A673 (cell line): ENCODE measurements at regions not wholly inside any gene's neighbourhood (a gene's known extent, or its start where the extent isn't known, plus 50 kb on each side); places are given as distances from the start of the nearest gene placed in this dataset.

Source experiments
- BruUV-seq: library from RNA; stranded (reverse); fragments of 400-500 nt; replicated peaks from 2 replicates; lab custom pipeline; 2021; lab: Mats Ljungman, UMichigan
- CTCF ChIA-PET: fragments of 300-600 bp; sonication (Branson Sonifier 250); formaldehyde crosslinking; loops from one replicate; lab custom pipeline; 2022; ENCODE audit warnings: antibody characterized with exemption; lab: Charles Lee
- POLR2A ChIA-PET: fragments of 300-600 bp; sonication (Branson Sonifier 250); formaldehyde crosslinking; loops from one replicate; lab custom pipeline; 2022; ENCODE audit warnings: antibody characterized with exemption; ENCODE audit not compliant: low non-redundant PET; lab: Charles Lee
- DNase-seq: peaks from one replicate; pipeline ENCODE4 v3.0.0-alpha.2; 2015; ENCODE audit warnings: low spot score
- H3K27ac ChIP-seq: fragments of 200-600 bp; sonication (generic); 2 replicates; pipeline ENCODE4 v1.5.1; 2016; ENCODE audit warnings: mixed run types, low read depth, mild to moderate bottlenecking, mixed read lengths, antibody characterized with exemption, low read length; ENCODE audit not compliant: poor library complexity, severe bottlenecking
- H3K27me3 ChIP-seq: fragments of 200-600 bp; sonication (generic); replicated peaks from 2 replicates; pipeline ENCODE4 v1.6.1; 2017; ENCODE audit warnings: mixed run types, low read depth, mild to moderate bottlenecking, mixed read lengths, antibody characterized with exemption, low read length; ENCODE audit not compliant: insufficient read depth, poor library complexity
- H3K36me3 ChIP-seq: fragments of 200-600 bp; sonication (generic); 2 replicates; pipeline ENCODE4 v1.6.1; 2016; ENCODE audit warnings: mixed run types, mild to moderate bottlenecking, mixed read lengths, antibody characterized with exemption, low read length; ENCODE audit not compliant: insufficient read depth, poor library complexity, severe bottlenecking
- H3K4me1 ChIP-seq: fragments of 200-600 bp; sonication (generic); 2 replicates; pipeline ENCODE4 v1.6.1; 2017; ENCODE audit warnings: mixed run types, mild to moderate bottlenecking, mixed read lengths, antibody characterized with exemption, low read length; ENCODE audit not compliant: insufficient read depth, poor library complexity, severe bottlenecking
- H3K4me3 ChIP-seq: fragments of 200-600 bp; sonication (generic); 2 replicates; pipeline ENCODE4 v1.5.1; 2016; ENCODE audit warnings: low read depth, mixed run types, mild to moderate bottlenecking, mixed read lengths, low read length; ENCODE audit not compliant: poor library complexity, severe bottlenecking
- H3K9me3 ChIP-seq: fragments of 200-600 bp; sonication (generic); 2 replicates; pipeline ENCODE4 v1.6.1; 2016; ENCODE audit warnings: mixed run types, low read depth, mild to moderate bottlenecking, mixed read lengths, antibody characterized with exemption, low read length; ENCODE audit not compliant: poor library complexity, severe bottlenecking
- CTCF ChIP-seq: fragments of 300-800, 200-600 bp; sonication (generic); conservative IDR thresholded peaks from 2 replicates; pipeline ENCODE4 v1.5.1; 2017; ENCODE audit warnings: low read depth, mild to moderate bottlenecking, antibody characterized with exemption, low read length, moderate library complexity, mixed read lengths
- EZH2 ChIP-seq: fragments of 200-600 bp; sonication (generic); IDR thresholded peaks from 2 replicates; pipeline ENCODE4 v1.6.1; 2017; ENCODE audit warnings: borderline replicate concordance, low read depth, mild to moderate bottlenecking, mixed read lengths, antibody characterized with exemption, low read length; ENCODE audit not compliant: poor library complexity, severe bottlenecking
- intact Hi-C: fragments of 100-400 bp; cut with micrococcal nuclease; formaldehyde crosslinking; loops from one replicate; pipeline ENCODE4 v1.10.0; 2022; ENCODE audit not compliant: unreplicated experiment

DNA sequence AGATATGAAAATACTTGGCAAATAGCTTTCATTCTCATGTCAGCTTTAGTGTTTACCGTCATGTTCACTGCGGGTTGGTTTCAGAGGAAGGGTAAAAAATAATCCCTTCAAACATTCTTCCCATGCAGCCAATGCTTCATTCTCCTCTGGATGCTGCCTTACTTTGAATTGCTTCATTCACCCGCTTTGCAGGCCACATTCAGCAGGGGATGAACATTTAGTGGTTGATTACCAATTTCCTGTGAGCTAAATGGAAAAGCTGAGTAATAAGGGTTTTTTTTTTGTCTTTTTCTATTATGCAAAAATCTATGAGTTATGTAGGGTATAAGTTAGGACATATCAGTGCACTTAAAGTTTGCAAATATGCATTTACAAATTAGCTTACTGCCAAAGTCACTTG lies 96.3 kb upstream of the MEF2C start:
- H3K36me3 ChIP-seq: no peaks in the 10 kb centered on the region
- no peaks in the 10 kb centered on the region for H3K9me3 ChIP-seq
- no peaks in the 10 kb centered on the region for H3K27me3 ChIP-seq
- intact Hi-C loops: loop anchor here (5.0 kb wide), 1 partner anchor 97 kb away; the partner anchor contains the start of gene MEF2C
- TF ChIP-seq CTCF (no peak), EZH2 (no peak)
- DNase-seq: peak; percentile 93
- CTCF ChIA-PET: interaction anchor here (0.7 kb wide), 1 partner anchor 1625 kb away, joined by 3 read pairs; no protein-coding TSS in a partner anchor
- no TSS peak for BruUV-seq
- POLR2A ChIA-PET: interaction anchor here (0.7 kb wide), 1 partner anchor 41 kb away, joined by 3 read pairs; no protein-coding TSS in a partner anchor
- H3K4me3 ChIP-seq: no peak overlapping the region
- H3K4me1 ChIP-seq: peaks cover 31% of the 10 kb centered on the region
- peak overlapping the region; percentile 82 for H3K27ac ChIP-seq

DNA sequence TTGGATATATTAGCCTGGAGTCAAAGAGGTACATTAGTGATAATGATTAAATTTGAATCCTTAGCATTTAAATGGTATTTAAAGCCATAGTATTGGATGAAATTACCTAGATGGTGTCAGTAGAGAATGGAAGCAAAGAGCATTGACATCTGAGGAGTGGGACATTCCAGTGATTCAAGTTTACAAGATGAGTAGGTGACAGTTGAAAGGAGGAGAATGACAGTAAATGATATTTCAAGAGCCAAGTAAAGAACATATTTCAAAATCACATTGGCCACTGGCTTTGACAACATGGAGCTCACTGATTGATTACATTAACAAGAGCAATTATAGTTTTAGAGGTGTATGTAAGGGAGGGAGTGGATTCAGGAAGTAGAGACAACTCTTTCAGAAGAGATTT lies 93.9 kb upstream of the MEF2C start:
- Histone ChIP-seq H3K27me3 (no peaks in the 10 kb centered on the region), H3K27ac (no peak overlapping the region), H3K4me3 (no peak overlapping the region), H3K9me3 (no peaks in the 10 kb centered on the region), H3K36me3 (no peaks in the 10 kb centered on the region), H3K4me1 (peaks cover 31% of the 10 kb centered on the region)
- no peak for DNase-seq
- BruUV-seq: no TSS peak
- CTCF ChIA-PET: no interaction called here
- POLR2A ChIA-PET: no interaction called here
- intact Hi-C loops: loop anchor here (5.0 kb wide), 1 partner anchor 95 kb away; the partner anchor contains the start of gene MEF2C
- TF ChIP-seq EZH2 (no peak), CTCF (no peak)

- Histone ChIP-seq H3K36me3 (no peaks in the 10 kb centered on the region), H3K27me3 (peaks cover 8% of the 10 kb centered on the region), H3K27ac (no peak overlapping the region), H3K4me1 (no peaks in the 10 kb centered on the region), H3K4me3 (no peak overlapping the region), H3K9me3 (no peaks in the 10 kb centered on the region)
- POLR2A ChIA-PET: interaction anchor here (0.6 kb wide), 1 partner anchor 16 kb away, joined by 3 read pairs; no protein-coding TSS in a partner anchor
- no peak for DNase-seq
- CTCF ChIA-PET: no interaction called here
- no TSS peak for BruUV-seq
- TF ChIP-seq CTCF: no peak
- no peak for TF ChIP-seq EZH2
- intact Hi-C loops: no loop called here
These were observed 84.9 kb upstream of the MEF2C start for GRCh38 chr5:88967633-88968585.
